ENCODE measurements at regions not wholly inside any gene's neighbourhood (a gene's known extent, or its start where the extent isn't known, plus 50 kb on each side); places are given as distances from the start of the nearest gene placed in this dataset.

- peak in 1 of 2 donors; percentile 37 for DNase-seq
Measured at GRCh38 chr6:119476554-119476953, 127.0 kb upstream of the MAN1A1 start.

- no peak for DNase-seq
Measured at GRCh38 chr6:119476024-119476423, 126.5 kb upstream of the MAN1A1 start.

- DNase-seq = no peak
Measured at GRCh38 chr6:119470893-119471542, 121.5 kb upstream of the MAN1A1 start.

GRCh38 chr6:119467488-119468081 lies 118.0 kb upstream of the MAN1A1 start:
- peak in 1 of 2 donors; percentile 25 for DNase-seq

- no peak for DNase-seq
Measured at GRCh38 chr6:119466226-119466625, 116.7 kb upstream of the MAN1A1 start.

GRCh38 chr6:119463081-119463626 lies 113.6 kb upstream of the MAN1A1 start:
- no peak for DNase-seq

- DNase-seq = no peak
Measured at GRCh38 chr6:119461187-119461586, 111.6 kb upstream of the MAN1A1 start.

GRCh38 chr6:119459207-119459974 lies 109.8 kb upstream of the MAN1A1 start:
- no peak for DNase-seq

- DNase-seq = no peak
Measured at GRCh38 chr6:119454714-119455113, 105.2 kb upstream of the MAN1A1 start.

GRCh38 chr6:119453242-119454200 lies 104.0 kb upstream of the MAN1A1 start:
- no peak for DNase-seq

- peak in 1 of 2 donors; percentile 69 for DNase-seq
Measured at GRCh38 chr6:119449331-119450156, 100.0 kb upstream of the MAN1A1 start.

GRCh38 chr6:119447921-119448320 lies 98.4 kb upstream of the MAN1A1 start:
- no peak for DNase-seq

- DNase-seq = peak in 1 of 2 donors; percentile 15
Measured at GRCh38 chr6:119446609-119447008, 97.0 kb upstream of the MAN1A1 start.

GRCh38 chr6:119446115-119446554 lies 96.6 kb upstream of the MAN1A1 start:
- DNase-seq = peak in 1 of 2 donors; percentile 62

GRCh38 chr6:119445666-119446065 lies 96.1 kb upstream of the MAN1A1 start:
- no peak for DNase-seq

GRCh38 chr6:119444642-119445557 lies 95.3 kb upstream of the MAN1A1 start:
- peak in 1 of 2 donors; percentile 22 for DNase-seq

GRCh38 chr6:119443993-119444641 lies 94.6 kb upstream of the MAN1A1 start:
- no peak for DNase-seq

GRCh38 chr6:119442776-119443184 lies 93.2 kb upstream of the MAN1A1 start:
- peak in 1 of 2 donors; percentile 98 for DNase-seq

GRCh38 chr6:119440953-119441352 lies 91.4 kb upstream of the MAN1A1 start:
- DNase-seq = no peak

- no peak for DNase-seq
Measured at GRCh38 chr6:119436583-119436982, 87.0 kb upstream of the MAN1A1 start.

All from bone marrow (tissue), 2 donors.